DND-41 (cell line): ENCODE measurements at regions not wholly inside any gene's neighbourhood (a gene's known extent, or its start where the extent isn't known, plus 50 kb on each side); places are given as distances from the start of the nearest gene placed in this dataset.

Source experiments
- ATAC-seq: fragments of 200-7000 bp; cut with Tn5 transposase; 3 replicates; pipeline ENCODE4 v1.9.1; 2021; ENCODE audit warnings: low read depth; ENCODE audit not compliant: insufficient read depth
- DNase-seq: peaks from one replicate; pipeline ENCODE4 v3.0.0-alpha.2; 2020
- H2AFZ ChIP-seq: 2 replicates; pipeline ENCODE4 v1.6.0; 2012; ENCODE audit warnings: low read depth, low read length
- H3K27ac ChIP-seq: 2 replicates; pipeline ENCODE4 v1.5.1; 2012; ENCODE audit warnings: low read length, inconsistent platforms
- H3K27me3 ChIP-seq: fragments of 200-600 bp; sonication (generic); 2 replicates; pipeline ENCODE4 v1.6.0; 2012; ENCODE audit warnings: low read length, mild to moderate bottlenecking, inconsistent platforms; ENCODE audit not compliant: insufficient read depth, poor library complexity
- H3K36me3 ChIP-seq: 2 replicates; pipeline ENCODE4 v1.5.1; 2012; ENCODE audit warnings: low read length, inconsistent platforms; ENCODE audit not compliant: insufficient read depth
- H3K4me1 ChIP-seq: 2 replicates; pipeline ENCODE4 v1.5.1; 2012; ENCODE audit warnings: mild to moderate bottlenecking, low read length; ENCODE audit not compliant: insufficient read depth
- H3K4me2 ChIP-seq: 2 replicates; pipeline ENCODE4 v1.6.0; 2012; ENCODE audit warnings: mild to moderate bottlenecking, moderate library complexity, low read length, inconsistent platforms; ENCODE audit not compliant: insufficient read depth
- H3K4me3 ChIP-seq, 2 experiments: fragments of 200-600 bp in 1 of 2; shearing (Covaris generic) in 1 of 2; 2 replicates each; pipeline ENCODE4 v1.5.1; 2012 to 2016; ENCODE audit warnings: inconsistent platforms in 2 of 2, low read length in 2 of 2, mild to moderate bottlenecking in 2 of 2, low read depth in 1 of 2, moderate library complexity in 1 of 2
- H3K79me2 ChIP-seq: 2 replicates; pipeline ENCODE4 v1.6.0; 2012; ENCODE audit warnings: low read length, inconsistent platforms; ENCODE audit not compliant: insufficient read depth
- H3K9ac ChIP-seq: 2 replicates; pipeline ENCODE4 v1.6.0; 2012; ENCODE audit warnings: low read depth, mild to moderate bottlenecking, inconsistent platforms, low read length, moderate library complexity
- H3K9me3 ChIP-seq: 2 replicates; pipeline ENCODE4 v1.5.1; 2012; ENCODE audit warnings: low read length, moderate library complexity, mild to moderate bottlenecking, inconsistent platforms; ENCODE audit not compliant: insufficient read depth, severe bottlenecking
- H4K20me1 ChIP-seq: 2 replicates; pipeline ENCODE4 v1.6.0; 2012; ENCODE audit warnings: low read length; ENCODE audit not compliant: insufficient read depth
- CTCF ChIP-seq: IDR thresholded peaks from 2 replicates; pipeline ENCODE4 v1.5.1; 2012; ENCODE audit warnings: borderline replicate concordance, low read length, moderate library complexity, mild to moderate bottlenecking; ENCODE audit not compliant: poor library complexity, severe bottlenecking; ENCODE audit errors: extremely low read depth
- EZH2 ChIP-seq: IDR thresholded peaks from 3 replicates; pipeline ENCODE4 v1.6.1; 2012; ENCODE audit warnings: borderline replicate concordance, low read depth, mild to moderate bottlenecking, moderate library complexity, low read length, inconsistent platforms; ENCODE audit not compliant: severe bottlenecking

- no peaks in the 10 kb centered on the region for H3K27me3 ChIP-seq
- H4K20me1 ChIP-seq, result no peaks in the 10 kb centered on the region
- no peaks in the 10 kb centered on the region for H3K36me3 ChIP-seq
- H3K4me2 ChIP-seq, result no peak overlapping the region
- H3K9me3 ChIP-seq, result no peaks in the 10 kb centered on the region
- no peak overlapping the region for H3K4me3 ChIP-seq
- H3K4me1 ChIP-seq, result peaks cover 29% of the 10 kb centered on the region
- H3K27ac ChIP-seq, result no peak overlapping the region
- TF ChIP-seq EZH2, result no peak
- no peak for TF ChIP-seq CTCF
- no peak for ATAC-seq
- H3K79me2 ChIP-seq, result no peaks in the 10 kb centered on the region
- no peak for DNase-seq
- H3K9ac ChIP-seq, result no peak overlapping the region
- no peak overlapping the region for H2AFZ ChIP-seq
Observed at GRCh38 chr14:97624985-97625384, 827.8 kb downstream of the VRK1 start.

- peak; percentile 74 for ATAC-seq
- H4K20me1 ChIP-seq, result no peaks in the 10 kb centered on the region
- DNase-seq, result no peak
- H3K9me3 ChIP-seq, result no peaks in the 10 kb centered on the region
- no peaks in the 10 kb centered on the region for H3K27me3 ChIP-seq
- H3K36me3 ChIP-seq, result no peaks in the 10 kb centered on the region
- H2AFZ ChIP-seq, result no peak overlapping the region
- H3K9ac ChIP-seq, result no peak overlapping the region
- H3K27ac ChIP-seq, result peak overlapping the region; percentile 16; the same call in 1 of the 2 replicates
- H3K4me3 ChIP-seq, result no peak overlapping the region
- peaks cover 24% of the 10 kb centered on the region for H3K4me1 ChIP-seq
- no peak overlapping the region for H3K4me2 ChIP-seq
- TF ChIP-seq EZH2 (no peak), CTCF (no peak)
- no peaks in the 10 kb centered on the region for H3K79me2 ChIP-seq
Observed at GRCh38 chr14:97625477-97625876, 828.3 kb downstream of the VRK1 start.

- no peaks in the 10 kb centered on the region for H3K79me2 ChIP-seq
- H3K36me3 ChIP-seq, result no peaks in the 10 kb centered on the region
- H3K27me3 ChIP-seq, result no peaks in the 10 kb centered on the region
- H3K4me1 ChIP-seq, result peaks cover 19% of the 10 kb centered on the region
- no peaks in the 10 kb centered on the region for H4K20me1 ChIP-seq
- no peaks in the 10 kb centered on the region for H3K9me3 ChIP-seq
- H3K4me3 ChIP-seq, result no peak overlapping the region
- H2AFZ ChIP-seq, result no peak overlapping the region
- no peak for DNase-seq
- TF ChIP-seq CTCF (no peak), EZH2 (no peak)
- no peak overlapping the region for H3K9ac ChIP-seq
- H3K27ac ChIP-seq, result no peak overlapping the region
- no peak overlapping the region for H3K4me2 ChIP-seq
- 0 out of 3 replicates have a peak, but pooled peaks have one; percentile 31 for ATAC-seq
Observed at GRCh38 chr14:97626088-97626487, 828.9 kb downstream of the VRK1 start.

GRCh38 chr14:97630249-97630648 lies 833.1 kb downstream of the VRK1 start:
- Histone ChIP-seq H3K4me2 (no peak overlapping the region), H2AFZ (no peak overlapping the region), H3K9me3 (no peaks in the 10 kb centered on the region), H4K20me1 (no peaks in the 10 kb centered on the region), H3K79me2 (no peaks in the 10 kb centered on the region), H3K27ac (no peak overlapping the region), H3K4me1 (peaks cover 15% of the 10 kb centered on the region), H3K9ac (no peak overlapping the region), H3K36me3 (no peaks in the 10 kb centered on the region), H3K4me3 (no peak overlapping the region), H3K27me3 (no peaks in the 10 kb centered on the region)
- no peak for TF ChIP-seq EZH2
- no peak for TF ChIP-seq CTCF
- no peak for ATAC-seq
- DNase-seq, result no peak
